ENCODE measurements at regions not wholly inside any gene's neighbourhood (a gene's known extent, or its start where the extent isn't known, plus 50 kb on each side); places are given as distances from the start of the nearest gene placed in this dataset.

DNA sequence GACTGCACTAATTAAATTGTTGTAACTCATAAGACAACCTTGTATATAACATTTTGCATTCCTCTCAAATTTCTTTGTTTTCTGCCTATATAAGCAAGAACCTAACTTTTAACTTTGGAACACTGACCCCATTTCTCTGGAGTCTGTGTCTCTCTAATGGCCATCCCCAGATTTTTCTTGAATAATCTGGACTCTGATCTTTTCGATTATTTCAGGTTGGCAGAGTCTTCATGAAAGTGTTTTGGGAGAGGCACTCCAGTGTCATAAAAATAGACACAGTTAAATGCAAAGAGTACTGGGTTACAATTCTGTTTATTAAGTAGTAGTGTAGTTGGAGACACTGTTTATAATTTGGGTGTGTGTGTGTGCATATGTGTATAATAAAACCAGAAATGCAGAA is 1467.7 kb upstream of the CELF4 start:
- no peak overlapping the region for H3K27ac ChIP-seq (ENCODE audit: low read depth)
- Mint-ChIP-seq H3K27me3 (ENCODE audit: insufficient read depth, low read depth, poor library complexity) (no peaks in the 10 kb centered on the region), H3K27ac (no peak overlapping the region), H3K4me1 (no peaks in the 10 kb centered on the region), H3K4me3 (no peak overlapping the region), H3K9me3 (no peaks in the 10 kb centered on the region), H3K36me3 (ENCODE audit: low read depth) (no peaks in the 10 kb centered on the region)
- no peak overlapping the region for H3K4me2 ChIP-seq
- H3K36me3 ChIP-seq (ENCODE audit: insufficient read depth): no peaks in the 10 kb centered on the region
- no peaks in the 10 kb centered on the region for H4K20me1 ChIP-seq (replicated peaks; ENCODE audit: insufficient read depth)
- H3K79me2 ChIP-seq (replicated peaks; ENCODE audit: insufficient read depth): no peaks in the 10 kb centered on the region
- no peaks in the 10 kb centered on the region for H3K27me3 ChIP-seq (ENCODE audit: insufficient read depth)
- H3F3A ChIP-seq (replicated peaks; ENCODE audit: low read depth): no peaks in the 10 kb centered on the region
- no peak overlapping the region for H2AFZ ChIP-seq
- H3K9me2 ChIP-seq (ENCODE audit: insufficient read depth): no peaks in the 10 kb centered on the region; the same call in 1 of the 2 replicates
- no peak overlapping the region for H3K4me3 ChIP-seq
- TF ChIP-seq ZNF331 (CRISPR knock-in tag; IDR thresholded peaks at IDR 0.05; ENCODE audit: low read depth) (no peak), NANOG (IDR thresholded peaks at IDR 0.05; ENCODE audit: borderline replicate concordance) (no peak), JUNB (IDR thresholded peaks at IDR 0.05; ENCODE audit: unreplicated experiment) (no peak), EZH2 (IDR thresholded peaks at IDR 0.05; ENCODE audit: low read depth, unreplicated experiment) (no peak), POLR2AphosphoS5 (IDR thresholded peaks at IDR 0.05; ENCODE audit: low read depth) (no peak), STAT1 (IDR thresholded peaks at IDR 0.05; ENCODE audit: unreplicated experiment) (no peak), ETS1 (IDR thresholded peaks at IDR 0.05) (no peak), CREB1 (CRISPR knock-in tag; IDR thresholded peaks at IDR 0.05; ENCODE audit: low read depth) (no peak)
- DNase-seq (ENCODE audit: low spot score): no peak
- ATAC-seq: no peak
- H3K4me1 ChIP-seq (ENCODE audit: insufficient read depth): no peaks in the 10 kb centered on the region

GRCh38 chr18:39031647-39032046 is 1466.0 kb upstream of the CELF4 start:
- Histone ChIP-seq H3K4me1 (ENCODE audit: insufficient read depth) (no peaks in the 10 kb centered on the region), H3K4me3 (no peak overlapping the region), H3K79me2 (replicated peaks; ENCODE audit: insufficient read depth) (no peaks in the 10 kb centered on the region), H2AFZ (no peak overlapping the region), H3K4me2 (no peak overlapping the region), H3K27ac (ENCODE audit: low read depth) (no peak overlapping the region), H3K9me2 (ENCODE audit: insufficient read depth) (no peaks in the 10 kb centered on the region), H4K20me1 (replicated peaks; ENCODE audit: insufficient read depth) (no peaks in the 10 kb centered on the region), H3F3A (replicated peaks; ENCODE audit: low read depth) (no peaks in the 10 kb centered on the region), H3K27me3 (ENCODE audit: insufficient read depth) (no peaks in the 10 kb centered on the region), H3K36me3 (ENCODE audit: insufficient read depth) (no peaks in the 10 kb centered on the region)
- Mint-ChIP-seq H3K4me3 (no peak overlapping the region), H3K4me1 (no peaks in the 10 kb centered on the region), H3K27ac (no peak overlapping the region), H3K9me3 (no peaks in the 10 kb centered on the region), H3K27me3 (ENCODE audit: insufficient read depth, low read depth, poor library complexity) (no peaks in the 10 kb centered on the region), H3K36me3 (ENCODE audit: low read depth) (no peaks in the 10 kb centered on the region)
- DNase-seq (ENCODE audit: low spot score) (no peak), ATAC-seq (no peak)
- TF ChIP-seq EZH2phosphoT487 (IDR thresholded peaks at IDR 0.05; ENCODE audit: unreplicated experiment) (no peak), STAT1 (IDR thresholded peaks at IDR 0.05; ENCODE audit: unreplicated experiment) (no peak), POLR2AphosphoS5 (IDR thresholded peaks at IDR 0.05; ENCODE audit: low read depth) (no peak), JUNB (IDR thresholded peaks at IDR 0.05; ENCODE audit: unreplicated experiment) (no peak), ZNF331 (CRISPR knock-in tag; IDR thresholded peaks at IDR 0.05; ENCODE audit: low read depth) (no peak), EZH2 (IDR thresholded peaks at IDR 0.05; ENCODE audit: low read depth, unreplicated experiment) (no peak)
- TF ChIP-seq, protein P1, sequence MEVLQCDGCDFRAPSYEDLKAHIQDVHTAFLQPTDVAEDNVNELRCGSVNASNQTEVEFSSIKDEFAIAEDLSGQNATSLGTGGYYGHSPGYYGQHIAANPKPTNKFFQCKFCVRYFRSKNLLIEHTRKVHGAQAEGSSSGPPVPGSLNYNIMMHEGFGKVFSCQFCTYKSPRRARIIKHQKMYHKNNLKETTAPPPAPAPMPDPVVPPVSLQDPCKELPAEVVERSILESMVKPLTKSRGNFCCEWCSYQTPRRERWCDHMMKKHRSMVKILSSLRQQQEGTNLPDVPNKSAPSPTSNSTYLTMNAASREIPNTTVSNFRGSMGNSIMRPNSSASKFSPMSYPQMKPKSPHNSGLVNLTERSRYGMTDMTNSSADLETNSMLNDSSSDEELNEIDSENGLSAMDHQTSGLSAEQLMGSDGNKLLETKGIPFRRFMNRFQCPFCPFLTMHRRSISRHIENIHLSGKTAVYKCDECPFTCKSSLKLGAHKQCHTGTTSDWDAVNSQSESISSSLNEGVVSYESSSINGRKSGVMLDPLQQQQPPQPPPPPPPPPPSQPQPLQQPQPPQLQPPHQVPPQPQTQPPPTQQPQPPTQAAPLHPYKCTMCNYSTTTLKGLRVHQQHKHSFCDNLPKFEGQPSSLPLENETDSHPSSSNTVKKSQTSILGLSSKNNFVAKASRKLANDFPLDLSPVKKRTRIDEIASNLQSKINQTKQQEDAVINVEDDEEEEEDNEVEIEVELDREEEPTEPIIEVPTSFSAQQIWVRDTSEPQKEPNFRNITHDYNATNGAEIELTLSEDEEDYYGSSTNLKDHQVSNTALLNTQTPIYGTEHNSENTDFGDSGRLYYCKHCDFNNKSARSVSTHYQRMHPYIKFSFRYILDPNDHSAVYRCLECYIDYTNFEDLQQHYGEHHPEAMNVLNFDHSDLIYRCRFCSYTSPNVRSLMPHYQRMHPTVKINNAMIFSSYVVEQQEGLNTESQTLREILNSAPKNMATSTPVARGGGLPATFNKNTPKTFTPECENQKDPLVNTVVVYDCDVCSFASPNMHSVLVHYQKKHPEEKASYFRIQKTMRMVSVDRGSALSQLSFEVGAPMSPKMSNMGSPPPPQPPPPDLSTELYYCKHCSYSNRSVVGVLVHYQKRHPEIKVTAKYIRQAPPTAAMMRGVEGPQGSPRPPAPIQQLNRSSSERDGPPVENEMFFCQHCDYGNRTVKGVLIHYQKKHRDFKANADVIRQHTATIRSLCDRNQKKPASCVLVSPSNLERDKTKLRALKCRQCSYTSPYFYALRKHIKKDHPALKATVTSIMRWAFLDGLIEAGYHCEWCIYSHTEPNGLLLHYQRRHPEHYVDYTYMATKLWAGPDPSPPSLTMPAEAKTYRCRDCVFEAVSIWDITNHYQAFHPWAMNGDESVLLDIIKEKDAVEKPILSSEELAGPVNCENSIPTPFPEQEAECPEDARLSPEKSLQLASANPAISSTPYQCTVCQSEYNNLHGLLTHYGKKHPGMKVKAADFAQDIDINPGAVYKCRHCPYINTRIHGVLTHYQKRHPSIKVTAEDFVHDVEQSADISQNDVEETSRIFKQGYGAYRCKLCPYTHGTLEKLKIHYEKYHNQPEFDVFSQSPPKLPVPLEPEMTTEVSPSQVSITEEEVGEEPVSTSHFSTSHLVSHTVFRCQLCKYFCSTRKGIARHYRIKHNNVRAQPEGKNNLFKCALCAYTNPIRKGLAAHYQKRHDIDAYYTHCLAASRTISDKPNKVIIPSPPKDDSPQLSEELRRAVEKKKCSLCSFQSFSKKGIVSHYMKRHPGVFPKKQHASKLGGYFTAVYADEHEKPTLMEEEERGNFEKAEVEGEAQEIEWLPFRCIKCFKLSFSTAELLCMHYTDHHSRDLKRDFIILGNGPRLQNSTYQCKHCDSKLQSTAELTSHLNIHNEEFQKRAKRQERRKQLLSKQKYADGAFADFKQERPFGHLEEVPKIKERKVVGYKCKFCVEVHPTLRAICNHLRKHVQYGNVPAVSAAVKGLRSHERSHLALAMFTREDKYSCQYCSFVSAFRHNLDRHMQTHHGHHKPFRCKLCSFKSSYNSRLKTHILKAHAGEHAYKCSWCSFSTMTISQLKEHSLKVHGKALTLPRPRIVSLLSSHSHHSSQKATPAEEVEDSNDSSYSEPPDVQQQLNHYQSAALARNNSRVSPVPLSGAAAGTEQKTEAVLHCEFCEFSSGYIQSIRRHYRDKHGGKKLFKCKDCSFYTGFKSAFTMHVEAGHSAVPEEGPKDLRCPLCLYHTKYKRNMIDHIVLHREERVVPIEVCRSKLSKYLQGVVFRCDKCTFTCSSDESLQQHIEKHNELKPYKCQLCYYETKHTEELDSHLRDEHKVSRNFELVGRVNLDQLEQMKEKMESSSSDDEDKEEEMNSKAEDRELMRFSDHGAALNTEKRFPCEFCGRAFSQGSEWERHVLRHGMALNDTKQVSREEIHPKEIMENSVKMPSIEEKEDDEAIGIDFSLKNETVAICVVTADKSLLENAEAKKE (CRISPR knock-in tag; IDR thresholded peaks at IDR 0.05): no peak
- TF ChIP-seq, protein P2, sequence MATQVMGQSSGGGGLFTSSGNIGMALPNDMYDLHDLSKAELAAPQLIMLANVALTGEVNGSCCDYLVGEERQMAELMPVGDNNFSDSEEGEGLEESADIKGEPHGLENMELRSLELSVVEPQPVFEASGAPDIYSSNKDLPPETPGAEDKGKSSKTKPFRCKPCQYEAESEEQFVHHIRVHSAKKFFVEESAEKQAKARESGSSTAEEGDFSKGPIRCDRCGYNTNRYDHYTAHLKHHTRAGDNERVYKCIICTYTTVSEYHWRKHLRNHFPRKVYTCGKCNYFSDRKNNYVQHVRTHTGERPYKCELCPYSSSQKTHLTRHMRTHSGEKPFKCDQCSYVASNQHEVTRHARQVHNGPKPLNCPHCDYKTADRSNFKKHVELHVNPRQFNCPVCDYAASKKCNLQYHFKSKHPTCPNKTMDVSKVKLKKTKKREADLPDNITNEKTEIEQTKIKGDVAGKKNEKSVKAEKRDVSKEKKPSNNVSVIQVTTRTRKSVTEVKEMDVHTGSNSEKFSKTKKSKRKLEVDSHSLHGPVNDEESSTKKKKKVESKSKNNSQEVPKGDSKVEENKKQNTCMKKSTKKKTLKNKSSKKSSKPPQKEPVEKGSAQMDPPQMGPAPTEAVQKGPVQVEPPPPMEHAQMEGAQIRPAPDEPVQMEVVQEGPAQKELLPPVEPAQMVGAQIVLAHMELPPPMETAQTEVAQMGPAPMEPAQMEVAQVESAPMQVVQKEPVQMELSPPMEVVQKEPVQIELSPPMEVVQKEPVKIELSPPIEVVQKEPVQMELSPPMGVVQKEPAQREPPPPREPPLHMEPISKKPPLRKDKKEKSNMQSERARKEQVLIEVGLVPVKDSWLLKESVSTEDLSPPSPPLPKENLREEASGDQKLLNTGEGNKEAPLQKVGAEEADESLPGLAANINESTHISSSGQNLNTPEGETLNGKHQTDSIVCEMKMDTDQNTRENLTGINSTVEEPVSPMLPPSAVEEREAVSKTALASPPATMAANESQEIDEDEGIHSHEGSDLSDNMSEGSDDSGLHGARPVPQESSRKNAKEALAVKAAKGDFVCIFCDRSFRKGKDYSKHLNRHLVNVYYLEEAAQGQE (IDR thresholded peaks at IDR 0.05; ENCODE audit: unreplicated experiment): no peak

Measured in GM23338 (cell line).